ENCODE measurements at regions not wholly inside any gene's neighbourhood (a gene's known extent, or its start where the extent isn't known, plus 50 kb on each side); places are given as distances from the start of the nearest gene placed in this dataset.
A peak's percentile ranks its signal among the peaks of the same experiment; 100 is the strongest.

- no peak for DNase-seq (ENCODE audit: low read depth in 2 of 2)
Measured at GRCh38 chr16:85492295-85492864, 120.7 kb upstream of the GSE1 start.

GRCh38 chr16:85494315-85494714 is 118.8 kb upstream of the GSE1 start:
- DNase-seq (ENCODE audit: low read depth in 2 of 2), result no peak

- DNase-seq (ENCODE audit: low read depth in 2 of 2), result no peak
Measured at GRCh38 chr16:85495259-85495658, 117.9 kb upstream of the GSE1 start.

GRCh38 chr16:85495823-85496538 is 117.1 kb upstream of the GSE1 start:
- DNase-seq (ENCODE audit: low read depth in 2 of 2), result no peak

- DNase-seq (ENCODE audit: low read depth in 2 of 2), result no peak
Measured at GRCh38 chr16:85497622-85498314, 115.4 kb upstream of the GSE1 start.

- no peak for DNase-seq (ENCODE audit: low read depth in 2 of 2)
Measured at GRCh38 chr16:85498607-85499006, 114.5 kb upstream of the GSE1 start.

- DNase-seq (ENCODE audit: low read depth in 2 of 2), result no peak
Measured at GRCh38 chr16:85500220-85500619, 112.9 kb upstream of the GSE1 start.

GRCh38 chr16:85501900-85502299 is 111.2 kb upstream of the GSE1 start:
- no peak for DNase-seq (ENCODE audit: low read depth in 2 of 2)

GRCh38 chr16:85502357-85502756 is 110.8 kb upstream of the GSE1 start:
- no peak for DNase-seq (ENCODE audit: low read depth in 2 of 2)

- no peak for DNase-seq (ENCODE audit: low read depth in 2 of 2)
Measured at GRCh38 chr16:85503679-85504231, 109.4 kb upstream of the GSE1 start.

GRCh38 chr16:85504242-85504641 is 108.9 kb upstream of the GSE1 start:
- DNase-seq (ENCODE audit: low read depth in 2 of 2), result no peak

GRCh38 chr16:85505794-85506634 is 107.1 kb upstream of the GSE1 start:
- peak in 1 of 2 experiments; percentile 8 for DNase-seq (ENCODE audit: low read depth in 2 of 2)

GRCh38 chr16:85506635-85506911 is 106.5 kb upstream of the GSE1 start:
- no peak for DNase-seq (ENCODE audit: low read depth in 2 of 2)

- no peak for DNase-seq (ENCODE audit: low read depth in 2 of 2)
Measured at GRCh38 chr16:85507342-85507741, 105.8 kb upstream of the GSE1 start.

GRCh38 chr16:85508388-85508787 is 104.7 kb upstream of the GSE1 start:
- no peak for DNase-seq (ENCODE audit: low read depth in 2 of 2)

GRCh38 chr16:85508993-85509392 is 104.1 kb upstream of the GSE1 start:
- no peak for DNase-seq (ENCODE audit: low read depth in 2 of 2)

GRCh38 chr16:85510041-85510659 is 103.0 kb upstream of the GSE1 start:
- no peak for DNase-seq (ENCODE audit: low read depth in 2 of 2)

GRCh38 chr16:85511938-85512807 is 100.9 kb upstream of the GSE1 start:
- no peak for DNase-seq (ENCODE audit: low read depth in 2 of 2)

- DNase-seq (ENCODE audit: low read depth in 2 of 2), result no peak
Measured at GRCh38 chr16:85512808-85513115, 100.4 kb upstream of the GSE1 start.

- no peak for DNase-seq (ENCODE audit: low read depth in 2 of 2)
Measured at GRCh38 chr16:85513180-85513579, 99.9 kb upstream of the GSE1 start.

- DNase-seq (ENCODE audit: low read depth in 2 of 2), result no peak
Measured at GRCh38 chr16:85513649-85514048, 99.5 kb upstream of the GSE1 start.

All from fibroblast of skin of left biceps (primary cell).